ENCODE measurements at regions not wholly inside any gene's neighbourhood (a gene's known extent, or its start where the extent isn't known, plus 50 kb on each side); places are given as distances from the start of the nearest gene placed in this dataset.

DNA sequence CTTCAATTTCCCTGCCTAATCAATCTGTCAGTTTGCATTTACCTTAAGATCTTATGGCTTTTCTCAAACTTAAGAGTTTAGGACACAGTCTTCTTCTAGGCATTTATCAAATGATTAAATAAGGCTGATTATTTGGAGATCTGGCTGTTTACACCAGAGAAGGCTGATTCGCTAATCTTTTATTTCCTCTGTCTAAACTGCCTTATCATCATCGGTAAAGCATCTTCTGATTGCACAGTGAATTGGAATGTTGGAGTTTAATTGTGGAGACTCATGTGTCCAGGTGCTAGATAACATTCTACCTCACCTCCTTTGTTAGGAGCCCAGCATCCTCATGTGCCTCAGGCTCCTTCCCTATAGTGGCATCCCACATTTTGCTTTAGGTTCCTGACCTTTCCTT is 100.3 kb upstream of the DDIT4L start:
- TF ChIP-seq, protein P1, sequence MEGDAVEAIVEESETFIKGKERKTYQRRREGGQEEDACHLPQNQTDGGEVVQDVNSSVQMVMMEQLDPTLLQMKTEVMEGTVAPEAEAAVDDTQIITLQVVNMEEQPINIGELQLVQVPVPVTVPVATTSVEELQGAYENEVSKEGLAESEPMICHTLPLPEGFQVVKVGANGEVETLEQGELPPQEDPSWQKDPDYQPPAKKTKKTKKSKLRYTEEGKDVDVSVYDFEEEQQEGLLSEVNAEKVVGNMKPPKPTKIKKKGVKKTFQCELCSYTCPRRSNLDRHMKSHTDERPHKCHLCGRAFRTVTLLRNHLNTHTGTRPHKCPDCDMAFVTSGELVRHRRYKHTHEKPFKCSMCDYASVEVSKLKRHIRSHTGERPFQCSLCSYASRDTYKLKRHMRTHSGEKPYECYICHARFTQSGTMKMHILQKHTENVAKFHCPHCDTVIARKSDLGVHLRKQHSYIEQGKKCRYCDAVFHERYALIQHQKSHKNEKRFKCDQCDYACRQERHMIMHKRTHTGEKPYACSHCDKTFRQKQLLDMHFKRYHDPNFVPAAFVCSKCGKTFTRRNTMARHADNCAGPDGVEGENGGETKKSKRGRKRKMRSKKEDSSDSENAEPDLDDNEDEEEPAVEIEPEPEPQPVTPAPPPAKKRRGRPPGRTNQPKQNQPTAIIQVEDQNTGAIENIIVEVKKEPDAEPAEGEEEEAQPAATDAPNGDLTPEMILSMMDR (IDR thresholded peaks at IDR 0.05; ENCODE audit: borderline replicate concordance, extremely low read depth, low read length, poor library complexity, severe bottlenecking) = no peak
- TF ChIP-seq EZH2 (IDR thresholded peaks at IDR 0.05; ENCODE audit: borderline replicate concordance, low read depth, low read length, severe bottlenecking) = no peak
